ENCODE measurements at regions not wholly inside any gene's neighbourhood (a gene's known extent, or its start where the extent isn't known, plus 50 kb on each side); places are given as distances from the start of the nearest gene placed in this dataset.

GRCh38 chr10:52879091-52879807, 106.7 kb upstream of the MBL2 start:
- no peak for DNase-seq (ENCODE audit: low spot score)

DNA sequence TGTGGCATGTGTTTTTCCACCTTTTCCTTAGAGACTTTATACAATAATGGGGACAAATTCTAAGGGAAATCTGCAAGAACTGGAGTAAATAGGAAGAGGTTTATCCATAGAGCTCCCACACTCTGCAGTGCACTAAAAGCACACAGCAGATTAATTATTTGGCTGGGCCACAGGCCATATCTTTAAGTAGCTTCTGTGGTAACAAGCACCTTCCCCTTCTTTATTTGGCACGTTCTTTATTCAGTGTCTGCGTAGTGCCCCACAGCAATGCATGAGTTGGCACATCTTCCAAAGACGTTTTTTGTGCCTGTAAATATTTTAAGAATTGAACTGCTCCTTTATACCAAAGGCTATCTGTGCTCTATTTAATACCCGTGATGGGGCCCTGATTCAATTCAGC, 104.9 kb upstream of the MBL2 start:
- no peak for DNase-seq (ENCODE audit: low spot score)

DNA sequence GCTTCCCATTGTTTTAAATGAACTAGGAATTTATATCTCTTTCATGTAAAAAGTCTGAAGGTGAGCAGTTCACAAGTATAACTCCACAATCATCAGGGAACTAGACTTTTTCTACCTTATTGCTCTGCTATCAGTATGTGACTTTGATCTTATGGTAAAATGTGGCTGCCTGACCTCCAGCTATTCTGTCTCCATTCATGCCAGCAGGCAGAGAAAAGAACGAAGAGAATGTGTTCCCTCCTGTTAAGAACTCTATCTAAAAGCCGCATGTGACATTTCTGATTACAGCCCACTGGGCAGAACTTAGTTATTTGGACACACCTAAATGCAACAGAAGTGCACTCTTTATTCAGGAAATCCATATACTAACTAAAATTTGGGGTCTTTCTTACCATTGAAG, 102.8 kb upstream of the MBL2 start:
- no peak for DNase-seq (ENCODE audit: low spot score)

DNA sequence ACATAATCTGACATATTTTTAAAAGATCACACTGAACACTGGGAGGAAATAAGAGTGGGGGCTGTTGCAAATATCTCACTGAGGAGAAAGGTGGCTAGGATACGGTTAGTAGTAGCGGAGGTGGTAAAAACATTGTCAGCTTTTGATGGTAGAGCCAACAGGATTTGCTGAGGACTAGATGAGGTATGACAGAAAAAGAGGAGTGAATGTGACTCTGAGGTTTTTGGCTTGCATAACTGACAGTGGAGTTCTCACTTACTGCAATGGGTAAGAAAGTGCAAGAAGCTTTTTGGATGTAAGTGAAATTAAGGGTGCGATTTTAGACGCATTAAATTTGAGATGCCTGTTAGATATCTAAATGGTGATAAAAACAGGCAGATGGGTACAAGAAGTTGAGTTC, 102.0 kb upstream of the MBL2 start:
- no peak for DNase-seq (ENCODE audit: low spot score)

DNA sequence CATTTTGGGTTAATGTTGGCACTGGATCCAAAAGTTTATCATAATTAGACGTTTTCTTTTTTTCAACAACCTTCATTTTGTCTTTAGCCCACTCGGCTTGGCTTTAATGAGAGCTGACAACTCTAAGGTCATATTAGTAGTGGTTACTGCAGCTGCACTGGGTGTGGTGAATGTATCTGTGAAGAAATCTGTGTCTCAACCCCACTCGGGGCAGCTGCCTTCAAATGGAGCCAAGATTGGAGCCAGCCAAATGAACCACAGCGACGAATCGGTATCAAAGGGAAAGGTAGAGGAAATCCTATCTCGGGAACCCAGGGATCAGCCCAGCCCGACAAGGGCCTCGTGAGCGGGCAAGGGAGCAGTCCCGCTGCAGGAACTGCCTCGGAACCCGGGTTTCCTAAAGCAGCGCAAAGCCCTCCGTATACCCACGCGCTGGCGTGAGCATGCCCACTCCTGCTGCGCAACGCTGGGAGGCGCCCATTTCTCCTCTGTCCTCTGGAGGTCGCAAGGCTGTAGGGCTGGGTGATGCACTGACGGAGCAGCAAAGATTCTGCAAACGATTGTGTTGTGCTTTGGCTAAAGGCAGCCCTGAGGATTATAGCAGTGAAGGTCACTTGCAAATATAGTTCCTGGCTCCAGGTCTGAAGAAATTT, 98.7 kb upstream of the MBL2 start:
- DNase-seq (ENCODE audit: low spot score) = no peak

GRCh38 chr10:52870562-52870961, 98.0 kb upstream of the MBL2 start:
- DNase-seq (ENCODE audit: low spot score) = no peak

- no peak for DNase-seq (ENCODE audit: low spot score)
Measured at GRCh38 chr10:52869864-52870263, 97.3 kb upstream of the MBL2 start.

GRCh38 chr10:52865213-52865612, 92.6 kb upstream of the MBL2 start:
- no peak for DNase-seq (ENCODE audit: low spot score)

DNA sequence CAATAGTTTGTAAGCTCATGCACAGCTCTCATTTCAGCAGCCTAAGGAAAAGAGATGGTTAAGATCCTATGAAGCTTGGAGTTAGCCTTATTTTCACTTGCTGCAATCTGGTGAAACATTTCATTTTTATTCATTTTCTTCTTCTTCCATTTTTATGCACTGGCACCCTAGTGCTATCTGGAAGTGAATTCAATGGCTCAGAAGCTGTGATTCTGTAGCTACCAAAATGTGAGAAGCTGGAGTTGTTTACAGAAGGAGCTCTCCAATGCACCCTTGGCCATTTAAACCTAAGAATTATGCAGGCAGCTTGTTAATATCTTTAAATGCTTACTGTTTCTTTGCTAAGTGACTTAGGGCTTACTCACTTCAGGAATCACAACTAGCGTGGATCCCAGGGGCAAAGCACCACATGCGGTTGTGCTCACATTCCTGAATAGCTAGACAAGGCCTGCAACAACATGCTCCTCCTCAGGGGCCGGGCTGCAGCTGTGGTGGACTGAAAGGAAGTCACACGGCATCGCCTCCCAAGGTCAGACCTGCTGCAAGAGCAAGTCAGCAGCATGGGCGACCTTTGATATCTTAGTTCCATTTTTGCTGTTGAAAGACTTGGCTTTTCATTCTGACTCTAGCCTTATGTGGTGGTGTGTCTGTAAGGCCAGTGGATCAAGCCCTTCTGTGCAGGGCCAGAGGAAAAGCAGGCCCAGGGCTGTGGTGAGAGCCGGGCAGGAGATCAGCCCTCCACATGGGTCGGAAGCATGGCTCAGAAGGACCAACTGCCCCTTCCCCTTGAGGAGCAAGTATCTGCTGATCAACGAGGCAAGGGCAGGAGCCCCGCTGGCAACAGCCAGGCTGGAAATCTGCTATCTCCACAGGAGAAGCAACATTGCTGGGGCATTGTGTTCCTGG, 91.9 kb upstream of the MBL2 start:
- no peak for DNase-seq (ENCODE audit: low spot score)

- no peak for DNase-seq (ENCODE audit: low spot score)
Measured at GRCh38 chr10:52858722-52859121, 86.1 kb upstream of the MBL2 start.

DNA sequence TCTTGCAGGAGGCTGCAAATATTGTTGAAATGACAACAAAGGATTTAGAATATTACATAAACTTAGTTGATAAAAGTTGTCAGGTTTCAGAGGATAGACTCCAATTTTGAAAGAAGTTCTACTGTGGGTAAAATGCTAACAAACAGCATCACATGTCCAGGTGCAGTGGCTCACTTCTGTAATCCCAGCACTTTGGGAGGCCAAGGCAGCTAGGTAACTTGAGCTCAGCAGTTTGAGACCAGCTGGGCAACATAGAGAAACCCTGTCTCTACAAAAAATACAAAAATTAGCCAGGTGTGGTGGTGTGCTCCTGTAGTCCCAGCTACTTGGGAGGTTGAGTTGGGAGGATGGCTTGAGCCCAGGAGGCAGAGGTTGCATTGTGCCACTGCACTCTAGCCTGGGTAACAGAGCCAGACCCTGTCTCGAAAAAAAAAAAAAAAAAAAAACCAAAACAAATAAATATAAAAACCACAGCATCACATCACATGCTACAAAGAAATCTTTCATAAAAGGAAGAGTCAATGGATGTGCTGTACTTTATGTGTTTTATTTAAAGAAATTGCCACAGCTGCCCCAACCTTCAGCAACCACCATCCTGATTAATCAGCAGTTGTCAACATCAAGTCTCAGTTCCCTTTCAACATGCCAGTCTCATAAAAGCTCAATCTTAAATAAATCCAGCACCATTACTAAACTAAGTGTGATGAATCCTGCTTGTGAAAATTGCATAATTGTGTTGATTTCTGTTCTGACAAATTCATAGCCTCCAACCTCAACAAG, 83.2 kb upstream of the MBL2 start:
- no peak for DNase-seq (ENCODE audit: low spot score)

DNA sequence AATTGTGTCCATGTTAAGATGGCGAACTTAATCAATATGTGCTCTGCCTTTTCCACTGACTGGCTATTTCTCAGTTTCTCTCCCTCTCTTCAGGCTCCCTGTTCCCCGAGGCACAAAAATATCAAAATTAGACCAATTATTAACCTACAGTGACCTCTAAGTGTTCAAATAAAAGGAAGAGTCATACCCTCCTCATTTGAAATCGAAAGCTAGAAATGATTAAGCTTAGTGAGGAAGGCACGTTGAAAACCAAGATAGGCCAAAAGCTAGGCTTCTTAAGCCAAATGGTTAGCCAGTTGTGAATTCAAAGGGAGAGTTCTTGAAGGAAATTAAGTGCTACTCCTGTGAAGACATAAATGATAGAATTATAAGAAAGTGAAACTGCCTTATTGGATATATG, 81.1 kb upstream of the MBL2 start:
- DNase-seq (ENCODE audit: low spot score) = no peak

DNA sequence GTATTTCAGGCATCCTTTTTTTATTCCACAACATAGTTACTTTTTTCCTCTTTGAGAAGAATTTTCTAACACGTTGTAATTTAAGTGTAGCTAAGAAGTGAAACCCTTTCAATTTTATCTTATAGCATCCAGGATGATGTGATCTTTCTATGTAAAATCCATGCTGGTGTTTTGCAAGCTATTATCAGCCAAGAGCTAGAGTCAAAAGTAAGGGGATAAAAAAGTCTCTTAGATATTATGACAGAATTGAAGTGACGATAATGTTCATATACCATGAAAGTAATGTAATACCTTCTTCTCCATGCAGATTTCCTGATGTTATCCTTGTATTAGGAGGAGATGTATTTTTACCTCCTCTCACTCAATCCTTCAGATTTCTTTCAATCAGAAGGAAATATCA, 64.2 kb upstream of the MBL2 start:
- no peak for DNase-seq (ENCODE audit: low spot score)

All from D341Med (cell line).